HG02588 (cell line): ENCODE measurements at regions not wholly inside any gene's neighbourhood (a gene's known extent, or its start where the extent isn't known, plus 50 kb on each side); places are given as distances from the start of the nearest gene placed in this dataset.

Experiments
- ATAC-seq: cut with Tn5 transposase; IDR thresholded peaks from one replicate; pipeline ENCODE4 v1.9.1; 2021; ENCODE audit warnings: mild to moderate bottlenecking, moderate library complexity; ENCODE audit not compliant: unreplicated experiment

DNA sequence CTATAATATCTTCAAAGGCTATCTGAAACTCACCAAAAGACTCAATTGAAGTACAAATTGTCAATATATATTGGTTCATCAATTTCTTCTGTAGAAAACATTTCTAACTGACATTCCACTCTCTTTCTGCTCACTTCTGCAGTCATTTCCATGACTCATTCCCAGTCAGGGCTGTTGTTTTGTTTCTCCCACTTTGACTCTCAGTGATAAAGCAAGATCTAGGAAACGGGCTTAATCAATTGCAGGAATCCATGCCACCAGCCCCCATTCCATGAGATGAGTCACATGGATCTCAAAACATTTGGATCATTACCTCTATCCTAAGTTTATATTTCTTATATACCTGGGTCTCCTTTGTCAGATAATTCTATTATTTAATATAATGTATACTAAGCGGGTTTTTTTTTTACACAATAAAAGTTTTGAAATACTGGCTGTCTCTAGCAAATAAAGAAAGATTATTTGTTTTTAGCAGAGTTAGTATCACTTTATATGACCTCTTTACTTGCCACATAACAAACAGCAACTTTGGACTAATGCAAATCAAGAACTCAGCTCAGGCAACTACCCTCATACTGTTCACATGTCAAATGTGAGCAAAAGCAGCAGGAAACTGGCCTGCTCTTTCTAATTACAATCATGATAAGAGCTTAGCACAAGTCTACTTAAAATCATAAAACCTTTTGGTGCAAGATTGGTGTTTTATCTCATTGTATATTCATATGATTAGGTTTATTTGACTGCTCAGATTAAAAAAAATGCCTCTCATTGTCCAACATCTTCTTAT is 251.1 kb upstream of the PIK3C3 start:
- ATAC-seq: no peak

DNA sequence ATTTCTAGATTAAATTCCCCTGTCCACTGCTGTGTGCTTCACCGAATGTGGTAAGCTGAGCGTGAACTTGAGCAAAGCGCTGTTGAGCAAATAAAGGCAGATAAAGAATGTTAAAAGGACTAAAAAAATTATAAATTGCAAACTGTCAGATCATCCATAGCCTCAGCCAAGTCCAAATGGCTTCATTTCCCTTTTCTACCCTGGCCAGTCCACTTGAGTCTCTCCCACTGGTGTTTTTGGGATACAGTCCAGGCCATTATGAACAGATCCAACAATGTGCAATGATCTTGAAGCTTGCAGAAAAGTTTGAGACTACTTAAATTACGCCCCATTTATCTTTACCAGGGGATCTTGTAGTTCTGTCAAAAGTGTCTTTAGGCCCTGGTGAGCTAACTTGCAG is 254.6 kb upstream of the PIK3C3 start:
- no peak for ATAC-seq

DNA sequence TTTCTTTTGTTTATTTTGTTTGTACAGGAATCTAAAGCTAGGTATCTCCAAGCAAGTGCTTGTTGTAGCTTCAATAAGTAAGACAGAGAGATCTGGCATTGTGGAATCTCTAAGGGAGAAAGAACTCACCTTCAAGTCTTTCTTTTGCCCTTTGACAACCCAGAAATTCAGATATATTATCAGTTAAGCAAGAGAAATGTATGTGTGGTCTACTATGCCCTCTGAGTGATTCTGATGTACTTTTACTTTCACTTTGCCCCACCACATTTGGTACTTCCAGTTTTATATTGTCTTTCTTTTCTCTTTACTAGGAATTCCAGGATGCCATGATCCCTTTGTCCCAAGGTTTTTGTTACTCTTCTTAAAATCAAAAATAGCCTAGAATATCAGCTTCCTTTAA is 259.6 kb upstream of the PIK3C3 start:
- no peak for ATAC-seq

GRCh38 chr18:41693008-41693407 is 262.0 kb upstream of the PIK3C3 start:
- ATAC-seq: no peak

GRCh38 chr18:41690332-41691127 is 264.5 kb upstream of the PIK3C3 start:
- no peak for ATAC-seq

DNA sequence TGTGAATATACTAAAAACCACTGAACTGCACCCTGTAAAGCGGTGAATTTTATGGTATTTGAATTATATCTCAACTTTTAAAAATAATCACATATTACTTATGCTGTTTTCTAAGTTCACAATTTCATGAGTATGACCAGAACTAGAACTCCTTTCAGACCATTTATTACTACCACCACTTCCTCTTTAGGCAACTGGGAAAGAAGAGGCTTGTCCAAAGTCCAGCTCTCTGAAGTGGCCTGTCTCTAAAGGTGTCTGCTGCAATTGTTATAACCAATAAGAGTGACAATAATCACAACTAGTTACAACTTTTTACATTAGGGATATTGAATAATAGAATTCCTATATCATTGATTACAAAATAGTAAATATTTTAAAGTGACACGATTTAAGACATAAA is 267.9 kb upstream of the PIK3C3 start:
- ATAC-seq: no peak

DNA sequence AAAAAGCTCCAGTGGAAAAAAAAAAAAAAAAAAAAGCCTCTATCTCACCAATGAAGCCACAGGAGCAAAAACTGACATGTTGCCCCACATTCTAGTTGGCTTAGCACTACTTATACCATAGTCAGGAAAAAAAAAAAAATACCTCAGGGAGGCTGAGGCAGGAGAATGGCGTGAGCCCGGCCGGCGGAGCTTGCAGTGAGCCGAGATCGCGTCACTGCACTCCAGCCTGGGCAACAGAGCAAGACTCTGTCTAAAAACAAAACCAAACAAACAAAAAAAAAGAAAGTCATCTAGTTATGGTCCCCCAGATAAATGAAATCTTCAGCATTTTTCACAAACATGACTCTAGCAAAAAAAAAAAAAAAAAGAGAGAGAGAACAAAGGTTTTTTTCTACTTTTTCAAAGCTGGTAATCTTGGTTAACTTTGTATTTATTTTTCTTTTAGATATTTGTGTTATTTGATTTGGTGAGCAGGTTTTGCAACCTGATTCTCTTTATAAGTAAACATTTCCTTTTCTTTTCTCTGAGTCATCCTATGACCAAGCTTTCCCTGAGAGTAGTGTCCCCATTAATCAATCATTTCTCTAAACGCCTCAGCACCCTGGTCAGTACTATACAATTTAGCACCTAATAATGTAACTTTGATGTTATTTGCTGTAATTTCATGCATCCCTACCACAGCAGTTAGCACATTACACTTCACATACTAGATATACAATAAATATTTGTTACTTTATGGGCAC is 273.7 kb upstream of the PIK3C3 start:
- no peak for ATAC-seq

DNA sequence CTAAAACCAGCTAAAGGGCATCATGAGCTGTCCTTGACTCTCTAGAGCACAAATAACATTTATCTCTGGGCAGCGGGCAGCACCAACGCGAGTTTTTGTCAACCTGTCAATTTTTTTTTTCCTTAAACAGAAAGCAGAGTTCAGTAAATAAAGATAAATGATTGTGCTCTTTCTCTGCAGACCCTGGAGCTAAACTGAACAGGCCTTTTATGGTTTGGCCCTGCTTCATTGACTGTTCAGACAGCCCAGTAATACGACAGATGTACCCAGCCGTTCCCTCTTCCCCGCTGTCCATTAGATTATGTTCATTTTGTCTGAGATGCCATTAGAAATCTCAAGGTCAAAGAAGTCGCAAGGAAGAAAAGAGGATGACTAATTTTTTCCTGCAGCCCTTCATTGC is 280.5 kb upstream of the PIK3C3 start:
- no peak for ATAC-seq

DNA sequence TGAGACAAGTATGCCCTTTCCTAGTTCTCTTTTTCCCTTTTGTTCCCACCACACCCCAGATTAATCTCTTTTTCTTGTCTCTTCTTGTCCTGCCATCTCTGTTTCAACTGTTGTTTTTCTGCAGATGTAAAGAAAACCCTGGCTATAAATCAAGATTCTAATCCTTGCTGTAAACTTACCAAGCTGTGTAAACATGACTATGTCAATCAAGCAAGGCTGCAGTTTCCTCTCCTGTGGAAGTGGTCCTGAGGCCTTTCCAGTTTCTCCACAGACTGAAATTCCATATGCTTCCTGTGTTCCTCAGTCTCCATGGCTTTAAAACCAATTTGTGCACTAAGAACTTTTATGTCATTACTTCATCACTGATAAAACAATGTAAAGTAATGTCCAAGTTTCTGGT is 288.8 kb upstream of the PIK3C3 start:
- ATAC-seq: no peak

GRCh38 chr18:41665210-41665609 is 289.8 kb upstream of the PIK3C3 start:
- no peak for ATAC-seq

DNA sequence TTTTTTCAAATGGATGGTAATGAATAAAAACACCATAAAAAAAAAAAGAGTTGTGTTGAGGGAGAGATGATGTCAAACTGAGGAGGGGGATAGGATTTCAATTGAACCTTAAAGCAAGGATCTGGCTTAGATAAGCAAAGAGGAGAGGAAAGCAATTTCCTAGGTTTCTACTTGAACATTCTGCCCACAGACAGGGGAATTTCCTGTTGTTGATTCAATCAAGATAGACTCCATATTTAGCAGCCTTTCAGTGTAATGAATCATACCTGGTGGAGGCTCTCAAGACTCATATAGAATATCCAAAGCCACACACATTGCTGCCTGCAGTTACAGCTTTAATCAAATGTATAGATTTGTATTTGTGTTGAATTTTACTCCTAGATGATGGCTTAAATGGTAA is 294.4 kb upstream of the PIK3C3 start:
- ATAC-seq: no peak

- no peak for ATAC-seq
Measured at GRCh38 chr18:41659438-41660130, 295.4 kb upstream of the PIK3C3 start.

- no peak for ATAC-seq
Measured at GRCh38 chr18:41657189-41657588, 297.8 kb upstream of the PIK3C3 start.

DNA sequence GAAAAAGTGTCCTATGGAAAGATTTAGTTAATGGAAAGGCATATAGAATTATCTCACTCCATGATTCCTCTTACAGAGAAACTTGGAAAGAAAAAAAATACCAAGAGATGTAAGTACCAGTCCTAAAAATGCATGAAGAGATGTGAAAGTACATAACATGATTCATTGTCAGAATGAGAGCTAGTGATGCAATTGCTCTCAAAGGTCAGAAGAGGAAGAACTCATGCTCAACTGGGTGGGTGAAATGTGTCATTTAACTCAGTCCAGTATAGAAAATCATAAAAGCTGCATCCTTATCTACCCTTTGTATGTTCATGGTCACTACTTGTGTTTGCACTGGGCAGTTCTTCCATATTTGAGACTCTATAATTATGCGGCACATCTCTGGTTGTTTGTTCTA is 300.0 kb upstream of the PIK3C3 start:
- ATAC-seq: no peak

- no peak for ATAC-seq
Measured at GRCh38 chr18:41647914-41648313, 307.1 kb upstream of the PIK3C3 start.

- ATAC-seq: no peak
Measured at GRCh38 chr18:41646915-41647620, 308.0 kb upstream of the PIK3C3 start.

GRCh38 chr18:41645589-41646360 is 309.3 kb upstream of the PIK3C3 start:
- ATAC-seq: no peak

GRCh38 chr18:41644466-41644865 is 310.6 kb upstream of the PIK3C3 start:
- no peak for ATAC-seq

GRCh38 chr18:41643427-41643826 is 311.6 kb upstream of the PIK3C3 start:
- no peak for ATAC-seq

- no peak for ATAC-seq
Measured at GRCh38 chr18:41642756-41643155, 312.3 kb upstream of the PIK3C3 start.
